ENCODE measurements at regions not wholly inside any gene's neighbourhood (a gene's known extent, or its start where the extent isn't known, plus 50 kb on each side); places are given as distances from the start of the nearest gene placed in this dataset.
"Not testable (repeated sequence)": the region's sequence is repeated elsewhere in the genome, so short reads cannot be mapped to it uniquely, and the experiment has no call there.

DNA sequence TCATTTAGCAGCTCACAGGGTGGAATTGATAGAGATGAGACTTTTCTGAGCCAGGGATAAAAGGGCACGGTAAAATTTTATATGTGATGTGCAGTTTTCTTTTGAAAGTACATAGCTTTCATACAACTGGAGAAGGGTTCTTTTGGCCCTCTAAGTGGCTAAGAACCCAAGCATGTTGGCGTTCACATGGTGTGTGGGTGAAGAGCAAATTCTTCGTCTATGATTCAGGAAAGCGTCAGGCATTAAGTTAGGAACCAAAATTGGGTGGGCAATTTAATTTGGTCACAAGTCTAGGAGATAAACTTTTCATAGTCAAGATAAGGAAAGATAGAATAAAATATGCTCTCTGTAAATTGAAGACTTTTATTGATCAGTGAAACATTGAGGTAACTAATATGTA, 153.9 kb downstream of the UTRN start:
- no peaks in the 10 kb centered on the region for H3K9me3 ChIP-seq
- DNase-seq = no peak
- no peaks in the 10 kb centered on the region for H3K27me3 ChIP-seq
- intact Hi-C loops (cut with DNase I; ENCODE audit: low total_unique reads) = no loop called here
- H3K4me3 ChIP-seq = no peak overlapping the region
- no peaks in the 10 kb centered on the region for H3K4me1 ChIP-seq
- H3K27ac ChIP-seq = no peak overlapping the region
- TF ChIP-seq, protein P1, sequence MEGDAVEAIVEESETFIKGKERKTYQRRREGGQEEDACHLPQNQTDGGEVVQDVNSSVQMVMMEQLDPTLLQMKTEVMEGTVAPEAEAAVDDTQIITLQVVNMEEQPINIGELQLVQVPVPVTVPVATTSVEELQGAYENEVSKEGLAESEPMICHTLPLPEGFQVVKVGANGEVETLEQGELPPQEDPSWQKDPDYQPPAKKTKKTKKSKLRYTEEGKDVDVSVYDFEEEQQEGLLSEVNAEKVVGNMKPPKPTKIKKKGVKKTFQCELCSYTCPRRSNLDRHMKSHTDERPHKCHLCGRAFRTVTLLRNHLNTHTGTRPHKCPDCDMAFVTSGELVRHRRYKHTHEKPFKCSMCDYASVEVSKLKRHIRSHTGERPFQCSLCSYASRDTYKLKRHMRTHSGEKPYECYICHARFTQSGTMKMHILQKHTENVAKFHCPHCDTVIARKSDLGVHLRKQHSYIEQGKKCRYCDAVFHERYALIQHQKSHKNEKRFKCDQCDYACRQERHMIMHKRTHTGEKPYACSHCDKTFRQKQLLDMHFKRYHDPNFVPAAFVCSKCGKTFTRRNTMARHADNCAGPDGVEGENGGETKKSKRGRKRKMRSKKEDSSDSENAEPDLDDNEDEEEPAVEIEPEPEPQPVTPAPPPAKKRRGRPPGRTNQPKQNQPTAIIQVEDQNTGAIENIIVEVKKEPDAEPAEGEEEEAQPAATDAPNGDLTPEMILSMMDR (IDR thresholded peaks at IDR 0.05) = no peak
- no peak for TF ChIP-seq POLR2A (IDR thresholded peaks at IDR 0.05)
- 89 to 98% methylated on average over 4 of the region's 4 CpGs for WGBS, 2 donors
- no peaks in the 10 kb centered on the region for H3K36me3 ChIP-seq (ENCODE audit: low read depth, missing control alignments)

DNA sequence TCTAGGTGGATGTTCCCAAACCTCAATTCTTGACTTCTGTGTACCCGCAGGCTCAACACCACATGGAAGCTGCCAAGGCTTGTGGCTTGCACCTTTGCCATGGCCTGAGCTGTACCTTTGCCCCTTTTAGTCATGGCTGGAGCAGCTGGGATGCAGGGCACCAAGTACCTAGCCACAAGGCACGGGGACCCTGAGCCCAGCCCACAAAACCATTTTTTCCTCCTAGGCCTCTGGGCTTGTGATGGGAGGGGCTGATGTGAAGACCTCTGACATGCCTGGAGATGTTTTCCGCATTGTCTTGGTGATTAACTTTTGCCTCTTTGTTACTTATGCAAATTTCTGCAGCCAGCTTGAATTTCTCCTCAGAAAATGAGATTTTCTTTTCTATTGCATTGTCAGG, 156.7 kb downstream of the UTRN start:
- H3K4me1 ChIP-seq; intact Hi-C loops (cut with DNase I; ENCODE audit: low total_unique reads); H3K9me3 ChIP-seq; H3K4me3 ChIP-seq; H3K36me3 ChIP-seq (ENCODE audit: low read depth, missing control alignments); H3K27ac ChIP-seq; DNase-seq; H3K27me3 ChIP-seq: not testable (repeated sequence)
- 96% methylated on average over 2 to 3 of the region's 3 CpGs for WGBS, 2 donors

DNA sequence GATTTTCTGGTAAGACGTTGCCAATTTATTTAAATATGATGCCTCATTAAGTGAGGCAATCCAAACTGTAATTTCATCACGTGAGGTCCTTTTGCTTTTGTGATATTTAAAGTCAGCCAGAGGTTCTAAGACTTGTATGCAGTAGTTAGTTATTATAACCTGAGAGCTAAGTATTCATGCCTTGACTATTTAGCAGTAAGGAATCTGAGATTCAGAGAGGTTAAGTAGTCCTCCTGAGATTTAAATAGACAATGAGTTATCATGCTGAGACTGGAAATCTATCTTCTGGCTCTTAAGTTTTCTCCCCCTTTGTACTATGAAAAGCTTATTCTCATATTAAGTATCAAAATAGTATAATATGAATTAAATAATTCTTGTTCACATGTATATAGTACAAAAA, 158.0 kb downstream of the UTRN start:
- H3K27ac ChIP-seq = no peak overlapping the region
- intact Hi-C loops (cut with DNase I; ENCODE audit: low total_unique reads) = no loop called here
- no peaks in the 10 kb centered on the region for H3K27me3 ChIP-seq
- no peak for DNase-seq
- H3K4me1 ChIP-seq = no peaks in the 10 kb centered on the region
- no peak overlapping the region for H3K4me3 ChIP-seq
- WGBS, 2 donors = 89 to 92% methylated on average over 2 of the region's 2 CpGs
- TF ChIP-seq, protein P1 (IDR thresholded peaks at IDR 0.05) = no peak
- TF ChIP-seq POLR2A (IDR thresholded peaks at IDR 0.05) = no peak
- H3K36me3 ChIP-seq (ENCODE audit: low read depth, missing control alignments) = no peaks in the 10 kb centered on the region
- no peaks in the 10 kb centered on the region for H3K9me3 ChIP-seq

DNA sequence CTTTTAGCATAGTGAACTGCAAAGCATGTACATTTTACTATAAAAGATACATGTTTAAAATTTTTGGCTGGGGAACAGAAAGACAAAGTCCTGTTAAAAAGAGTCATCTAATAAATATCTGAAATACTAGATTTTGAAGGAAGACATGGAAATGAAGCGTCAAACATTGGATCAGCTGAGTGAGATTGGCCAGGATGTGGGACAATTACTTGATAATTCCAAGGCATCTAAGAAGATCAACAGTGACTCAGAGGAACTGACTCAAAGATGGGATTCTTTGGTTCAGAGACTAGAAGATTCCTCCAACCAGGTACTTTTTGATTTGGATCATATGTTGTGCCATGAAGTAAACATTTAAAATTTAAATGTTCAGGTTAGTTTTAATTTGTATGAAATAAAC, 162.3 kb downstream of the UTRN start:
- no peaks in the 10 kb centered on the region for H3K36me3 ChIP-seq (ENCODE audit: low read depth, missing control alignments)
- H3K27ac ChIP-seq = no peak overlapping the region
- TF ChIP-seq POLR2A (IDR thresholded peaks at IDR 0.05) = no peak
- H3K9me3 ChIP-seq = no peaks in the 10 kb centered on the region
- H3K4me1 ChIP-seq = no peaks in the 10 kb centered on the region
- WGBS, 2 donors = 94 to 95% methylated on average over 1 of the region's 1 CpG
- no peak overlapping the region for H3K4me3 ChIP-seq
- intact Hi-C loops (cut with DNase I; ENCODE audit: low total_unique reads) = no loop called here
- no peak for DNase-seq
- no peaks in the 10 kb centered on the region for H3K27me3 ChIP-seq

DNA sequence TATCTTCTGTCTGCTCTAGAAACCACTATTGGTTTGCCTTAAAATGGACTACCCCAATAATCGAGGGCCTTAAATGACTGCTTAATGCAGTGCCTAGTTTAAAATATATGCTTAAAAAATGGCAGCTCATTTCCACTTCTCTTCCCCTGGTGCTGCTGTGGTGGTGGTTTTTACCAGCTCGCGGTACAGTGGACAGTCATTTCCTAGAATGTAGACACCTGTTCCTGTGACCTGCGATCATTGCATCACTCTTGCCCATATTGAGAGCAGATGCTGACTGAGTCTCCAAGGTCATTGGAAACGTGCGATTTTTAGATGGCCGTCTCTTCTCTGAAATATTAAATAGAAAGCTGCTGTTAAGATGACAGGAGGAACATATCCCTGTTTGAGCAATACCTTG, 164.1 kb downstream of the UTRN start:
- TF ChIP-seq POLR2A (IDR thresholded peaks at IDR 0.05) = no peak
- TF ChIP-seq, protein P1 (IDR thresholded peaks at IDR 0.05) = no peak
- Histone ChIP-seq H3K4me1 (no peaks in the 10 kb centered on the region), H3K9me3 (no peaks in the 10 kb centered on the region), H3K27ac (no peak overlapping the region), H3K4me3 (no peak overlapping the region), H3K36me3 (ENCODE audit: low read depth, missing control alignments) (no peaks in the 10 kb centered on the region), H3K27me3 (no peaks in the 10 kb centered on the region)
- intact Hi-C loops (cut with DNase I; ENCODE audit: low total_unique reads) = no loop called here
- DNase-seq = no peak
- WGBS, 2 donors = 95% methylated on average over 7 of the region's 7 CpGs

DNA sequence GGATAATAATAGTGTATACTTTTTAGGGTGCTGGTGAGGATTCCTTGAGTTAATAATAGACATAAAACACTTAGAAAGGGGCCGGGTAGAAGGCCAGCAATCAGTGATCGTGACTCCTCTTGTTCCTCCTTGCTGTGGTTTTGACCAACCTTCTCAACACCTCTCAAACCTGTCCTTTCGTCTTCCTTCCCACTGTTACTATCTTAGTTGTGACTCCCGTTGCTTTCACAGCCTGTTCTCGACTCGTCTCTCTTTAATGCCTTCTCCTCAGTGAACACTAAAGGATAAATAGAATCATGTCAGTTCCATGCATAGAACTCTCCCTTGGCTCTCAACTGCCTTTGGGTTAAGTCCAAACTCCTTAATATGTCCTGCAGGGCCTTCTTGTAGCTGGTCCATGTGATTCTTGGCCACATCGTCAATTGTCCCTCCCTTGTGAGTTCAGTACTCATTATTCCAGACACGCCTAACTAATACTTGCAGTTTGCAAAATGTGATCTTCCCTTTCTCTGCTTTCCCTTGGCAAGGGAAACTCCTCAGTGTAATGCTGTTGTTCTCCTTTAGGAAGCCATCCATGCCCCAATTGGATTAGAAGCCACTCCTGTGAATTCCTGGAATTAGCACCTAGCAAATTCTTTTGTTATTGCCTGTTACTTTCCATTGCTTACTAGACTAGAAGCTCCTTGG, 164.9 kb downstream of the UTRN start:
- WGBS, 2 donors = 50 to 61% methylated on average over 8 of the region's 8 CpGs
- Histone ChIP-seq H3K36me3 (ENCODE audit: low read depth, missing control alignments) (no peaks in the 10 kb centered on the region), H3K9me3 (no peaks in the 10 kb centered on the region), H3K27ac (no peak overlapping the region), H3K27me3 (no peaks in the 10 kb centered on the region), H3K4me1 (no peaks in the 10 kb centered on the region), H3K4me3 (no peak overlapping the region)
- no peak for TF ChIP-seq POLR2A (IDR thresholded peaks at IDR 0.05)
- TF ChIP-seq, protein P1 (IDR thresholded peaks at IDR 0.05) = no peak
- DNase-seq = peak; percentile 32
- intact Hi-C loops (cut with DNase I; ENCODE audit: low total_unique reads) = no loop called here
